GM12878 (cell line): ENCODE measurements at regions not wholly inside any gene's neighbourhood (a gene's known extent, or its start where the extent isn't known, plus 50 kb on each side); places are given as distances from the start of the nearest gene placed in this dataset.

Experiments used
- ATAC-seq: fragments of 200-7000 bp; cut with Tn5 transposase; 3 replicates; pipeline ENCODE4 v1.9.1; 2020; ENCODE audit warnings: mild to moderate bottlenecking, moderate library complexity
- BruUV-seq: library from RNA; stranded (reverse); fragments of 400-500 nt; replicated peaks from 2 replicates; lab custom pipeline; 2021; lab: Mats Ljungman, UMichigan
- CTCF ChIA-PET: fragments of 300-600 bp; sonication (Branson Sonifier 250); formaldehyde crosslinking; extraction: SDS; loops from one replicate; lab custom pipeline; 2021; ENCODE audit warnings: inconsistent platforms; lab: Yijun Ruan, JAX
- POLR2A ChIA-PET: fragments of 350-600 bp; formaldehyde crosslinking; extraction: SDS; loops from one replicate; lab custom pipeline; 2021; ENCODE audit warnings: inconsistent platforms; lab: Charles Lee
- RAD21 ChIA-PET: fragments of 300-600 bp; sonication (Branson Sonifier 250); formaldehyde crosslinking; loops from one replicate; lab custom pipeline; 2023; ENCODE audit warnings: antibody characterized with exemption; ENCODE audit not compliant: unreplicated experiment; lab: Charles Lee
- SMC1A ChIA-PET: fragments of 300-600 bp; sonication (Branson Sonifier 250); formaldehyde crosslinking; loops from one replicate; lab custom pipeline; 2023; ENCODE audit not compliant: unreplicated experiment, uncharacterized antibody; lab: Charles Lee
- DNase-seq: peaks from one replicate; pipeline ENCODE4 v3.0.0-alpha.2; 2011; ENCODE audit warnings: low read depth, low spot score
- FAIRE-seq: peaks from 3 replicates; lab custom pipeline; 2011; peaks lifted over from hg19 to GRCh38; lab: Jason Lieb, UNC
- H2AFZ ChIP-seq: 2 replicates; pipeline ENCODE4 v1.6.0; 2011; ENCODE audit warnings: low read depth, low read length, control low read depth; ENCODE audit not compliant: control insufficient read depth
- H3K27ac ChIP-seq: 2 replicates; pipeline ENCODE4 v1.5.1; 2011; ENCODE audit warnings: control low read depth; ENCODE audit not compliant: control insufficient read depth, insufficient read depth
- H3K27me3 ChIP-seq, 2 experiments: replicated peaks in 1 of 2; 2 replicates each; pipeline versions ENCODE4 v1.6.0 to v1.6.1; 2011; ENCODE audit warnings: low read length in 1 of 2; ENCODE audit not compliant: control insufficient read depth in 2 of 2, insufficient read depth in 2 of 2
- H3K36me3 ChIP-seq, 2 experiments: 2 replicates each; pipeline ENCODE4 v1.5.1; 2011; ENCODE audit warnings: low read length in 1 of 2; ENCODE audit not compliant: control insufficient read depth in 2 of 2, insufficient read depth in 2 of 2
- H3K4me1 ChIP-seq: 2 replicates; pipeline ENCODE4 v1.6.1; 2011; ENCODE audit warnings: mild to moderate bottlenecking, low read length, moderate library complexity, mixed read lengths; ENCODE audit not compliant: control insufficient read depth, insufficient read depth
- H3K4me2 ChIP-seq: 2 replicates; pipeline ENCODE4 v1.6.0; 2011; ENCODE audit warnings: control low read depth; ENCODE audit not compliant: control insufficient read depth, insufficient read depth
- H3K4me3 ChIP-seq: fragments of 200-600 bp; sonication (generic); 2 replicates; pipeline ENCODE4 v1.5.1; 2016
- H3K79me2 ChIP-seq: 2 replicates; pipeline ENCODE4 v1.6.0; 2011; ENCODE audit warnings: low read length; ENCODE audit not compliant: control insufficient read depth, insufficient read depth
- H3K9ac ChIP-seq: 2 replicates; pipeline ENCODE4 v1.8.0; 2011; ENCODE audit warnings: low read length, control low read depth, mixed read lengths; ENCODE audit not compliant: control insufficient read depth, insufficient read depth
- H3K9me3 ChIP-seq: replicated peaks from 3 replicates; pipeline ENCODE4 v1.5.1; 2011; ENCODE audit warnings: mild to moderate bottlenecking, low read length; ENCODE audit not compliant: control insufficient read depth, insufficient read depth
- H4K20me1 ChIP-seq: 2 replicates; pipeline ENCODE4 v1.6.0; 2011; ENCODE audit not compliant: control insufficient read depth, insufficient read depth
- CEBPZ ChIP-seq: fragments of 150-350 bp; IDR thresholded peaks from 2 replicates; pipeline ENCODE4 v1.6.1; 2016; ENCODE audit warnings: low read depth, low read length
- DPF2 ChIP-seq: fragments of 450-650 bp; IDR thresholded peaks from 2 replicates; pipeline ENCODE4 v1.6.1; 2017; ENCODE audit warnings: mild to moderate bottlenecking
- HDAC2 ChIP-seq: fragments of 200-600 bp; sonication (generic); IDR thresholded peaks from 2 replicates; pipeline ENCODE4 v1.6.1; 2017
- MYC ChIP-seq: IDR thresholded peaks from 2 replicates; pipeline ENCODE4 v1.6.1; 2011; ENCODE audit warnings: mild to moderate bottlenecking, low read length, moderate library complexity, inconsistent platforms; ENCODE audit not compliant: insufficient read depth, insufficient replicate concordance, insufficient read length, severe bottlenecking
- PBX3 ChIP-seq: IDR thresholded peaks from 2 replicates; pipeline ENCODE4 v1.6.1; 2011; ENCODE audit warnings: mild to moderate bottlenecking, low read depth, low read length, moderate library complexity; ENCODE audit not compliant: insufficient replicate concordance
- WRNIP1 ChIP-seq: IDR thresholded peaks from 2 replicates; pipeline ENCODE4 v1.6.1; 2011; ENCODE audit warnings: low read depth, low read length, improper control_type of control experiment, borderline replicate concordance
- YY1 ChIP-seq: IDR thresholded peaks from 2 replicates; pipeline ENCODE4 v1.6.1; 2011; ENCODE audit warnings: low read depth, mild to moderate bottlenecking, low read length
- ZNF274 ChIP-seq: IDR thresholded peaks from one replicate; pipeline ENCODE4 v1.8.0; 2011; ENCODE audit not compliant: insufficient read length, insufficient read depth
- WGBS: methylation state at CpG from one replicate; pipeline ENCODE4 v1.1.6; 2016; ENCODE audit warnings: low lambda C conversion rate; ENCODE audit not compliant: insufficient replicate concordance, insufficient coverage; ENCODE audit errors: missing lambda C conversion rate; 5-methylcytosine and 5-hydroxymethylcytosine counted together
- in situ Hi-C: fragments of 300-500 bp; cut with MboI; formaldehyde crosslinking; loops from 9 replicates; pipeline ENCODE4 v1.14.3; 2018; ENCODE audit warnings: mixed read lengths
- intact Hi-C: fragments of 100-400 bp; cut with micrococcal nuclease; formaldehyde crosslinking; loops from one replicate; pipeline ENCODE4 v1.14.2; 2022; ENCODE audit not compliant: unreplicated experiment
- TF ChIP-seq, protein P1 (sequence below): fragments of 450-650 bp; IDR thresholded peaks from 2 replicates; pipeline ENCODE4 v1.6.1; 2017; ENCODE audit warnings: borderline replicate concordance

- TF ChIP-seq WRNIP1, result no peak
- no peak for TF ChIP-seq CEBPZ
- no peak for TF ChIP-seq PBX3
- TF ChIP-seq, protein P1, sequence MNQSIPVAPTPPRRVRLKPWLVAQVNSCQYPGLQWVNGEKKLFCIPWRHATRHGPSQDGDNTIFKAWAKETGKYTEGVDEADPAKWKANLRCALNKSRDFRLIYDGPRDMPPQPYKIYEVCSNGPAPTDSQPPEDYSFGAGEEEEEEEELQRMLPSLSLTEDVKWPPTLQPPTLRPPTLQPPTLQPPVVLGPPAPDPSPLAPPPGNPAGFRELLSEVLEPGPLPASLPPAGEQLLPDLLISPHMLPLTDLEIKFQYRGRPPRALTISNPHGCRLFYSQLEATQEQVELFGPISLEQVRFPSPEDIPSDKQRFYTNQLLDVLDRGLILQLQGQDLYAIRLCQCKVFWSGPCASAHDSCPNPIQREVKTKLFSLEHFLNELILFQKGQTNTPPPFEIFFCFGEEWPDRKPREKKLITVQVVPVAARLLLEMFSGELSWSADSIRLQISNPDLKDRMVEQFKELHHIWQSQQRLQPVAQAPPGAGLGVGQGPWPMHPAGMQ, result no peak
These were observed 83.0 kb upstream of the DAP start (continued) for GRCh38 chr5:10844016-10844415.

GRCh38 chr5:10842823-10843222 is 81.8 kb upstream of the DAP start:
- ChIA-PET RAD21 (no interaction called here), CTCF (interaction anchor here (1.5 kb wide), 1 partner anchor 17 kb away, joined by 6 read pairs; no protein-coding TSS in a partner anchor), SMC1A (no interaction called here), POLR2A (no interaction called here)
- no peak overlapping the region for H3K9ac ChIP-seq
- ATAC-seq, result no peak
- no peaks in the 10 kb centered on the region for H3K79me2 ChIP-seq
- no peak for TF ChIP-seq MYC
- no peak for TF ChIP-seq YY1
- no peak for TF ChIP-seq DPF2
- no peak for TF ChIP-seq HDAC2
- no peak for TF ChIP-seq ZNF274
- H3K4me1 ChIP-seq, result no peaks in the 10 kb centered on the region
- H3K27ac ChIP-seq, result no peak overlapping the region
- no peaks in the 10 kb centered on the region for H3K27me3 ChIP-seq
- H3K4me2 ChIP-seq, result no peak overlapping the region
- in situ Hi-C loops, result no loop called here
- intact Hi-C loops, result no loop called here
- FAIRE-seq, result no peak
- no peaks in the 10 kb centered on the region for H3K9me3 ChIP-seq
- no peak for DNase-seq
- WGBS, result 23% methylated on average over 3 of the region's 3 CpGs
- no TSS peak for BruUV-seq
- no peaks in the 10 kb centered on the region for H4K20me1 ChIP-seq
- no peak overlapping the region for H2AFZ ChIP-seq
- no peak overlapping the region for H3K4me3 ChIP-seq
- H3K36me3 ChIP-seq, result no peaks in the 10 kb centered on the region
